Loucy (cell line): ENCODE measurements at regions not wholly inside any gene's neighbourhood (a gene's known extent, or its start where the extent isn't known, plus 50 kb on each side); places are given as distances from the start of the nearest gene placed in this dataset.

ENCODE experiments used
- H2AFZ ChIP-seq: fragments of 200-600 bp; sonication (generic); 2 replicates; pipeline ENCODE4 v1.6.0; 2016; ENCODE audit warnings: antibody characterized with exemption, mild to moderate bottlenecking, low read length, moderate library complexity
- H3F3A ChIP-seq: fragments of 200-600 bp; 2 replicates; pipeline ENCODE4 v1.6.0; 2016; ENCODE audit warnings: antibody characterized with exemption, low read depth, mild to moderate bottlenecking
- H3K27me3 ChIP-seq: fragments of 200-600 bp; sonication (generic); 2 replicates; pipeline ENCODE4 v1.6.1; 2014; ENCODE audit warnings: low read length, mild to moderate bottlenecking; ENCODE audit not compliant: insufficient read depth, poor library complexity, severe bottlenecking
- H3K36me3 ChIP-seq: fragments of 200-600 bp; sonication (generic); 2 replicates; pipeline ENCODE4 v1.6.1; 2016; ENCODE audit warnings: low read length; ENCODE audit not compliant: insufficient read depth
- H3K4me1 ChIP-seq: fragments of 200-600 bp; sonication (generic); 2 replicates; pipeline ENCODE4 v1.5.1; 2014; ENCODE audit warnings: low read length, mild to moderate bottlenecking; ENCODE audit not compliant: insufficient read depth, poor library complexity, severe bottlenecking
- H3K4me2 ChIP-seq: fragments of 200-600 bp; sonication (generic); 2 replicates; pipeline ENCODE4 v1.6.0; 2014; ENCODE audit warnings: antibody characterized with exemption, low read length, low read depth, mild to moderate bottlenecking; ENCODE audit not compliant: poor library complexity, severe bottlenecking
- H3K4me3 ChIP-seq: fragments of 200-600 bp; sonication (generic); 2 replicates; pipeline ENCODE4 v1.5.1; 2014; ENCODE audit warnings: low read length, mild to moderate bottlenecking, mixed read lengths; ENCODE audit not compliant: poor library complexity, severe bottlenecking
- H3K79me2 ChIP-seq: fragments of 200-600 bp; sonication (generic); 2 replicates; pipeline ENCODE4 v1.6.1; 2014; ENCODE audit warnings: low read length; ENCODE audit not compliant: insufficient read depth
- H3K9ac ChIP-seq: fragments of 200-600 bp; sonication (generic); 2 replicates; pipeline ENCODE4 v1.6.0; 2014; ENCODE audit warnings: mild to moderate bottlenecking, low read depth, low read length, moderate library complexity; ENCODE audit not compliant: poor library complexity, severe bottlenecking
- H3K9me2 ChIP-seq: fragments of 200-600 bp; sonication (generic); replicated peaks from 2 replicates; pipeline ENCODE4 v1.6.1; 2016; ENCODE audit warnings: low read depth, low read length, mixed read lengths
- H3K9me3 ChIP-seq: fragments of 200-600 bp; sonication (generic); 2 replicates; pipeline ENCODE4 v1.6.1; 2014; ENCODE audit warnings: mild to moderate bottlenecking, antibody characterized with exemption, low read length, low read depth; ENCODE audit not compliant: insufficient read depth
- H4K20me1 ChIP-seq: fragments of 200-600 bp; sonication (generic); 2 replicates; pipeline ENCODE4 v1.6.0; 2014; ENCODE audit warnings: antibody characterized with exemption, low read length, mild to moderate bottlenecking; ENCODE audit not compliant: insufficient read depth, poor library complexity, severe bottlenecking
- EZH2phosphoT487 ChIP-seq: fragments of 200-600 bp; IDR thresholded peaks from 2 replicates; pipeline ENCODE4 v1.6.1; 2018; ENCODE audit warnings: antibody characterized with exemption, mild to moderate bottlenecking, moderate library complexity, borderline replicate concordance
- TF ChIP-seq, protein P1 (sequence below): fragments of 200-600 bp; sonication (generic); conservative IDR thresholded peaks from 2 replicates; pipeline ENCODE4 v1.5.1; 2014; ENCODE audit warnings: mild to moderate bottlenecking, antibody characterized with exemption, low read length

DNA sequence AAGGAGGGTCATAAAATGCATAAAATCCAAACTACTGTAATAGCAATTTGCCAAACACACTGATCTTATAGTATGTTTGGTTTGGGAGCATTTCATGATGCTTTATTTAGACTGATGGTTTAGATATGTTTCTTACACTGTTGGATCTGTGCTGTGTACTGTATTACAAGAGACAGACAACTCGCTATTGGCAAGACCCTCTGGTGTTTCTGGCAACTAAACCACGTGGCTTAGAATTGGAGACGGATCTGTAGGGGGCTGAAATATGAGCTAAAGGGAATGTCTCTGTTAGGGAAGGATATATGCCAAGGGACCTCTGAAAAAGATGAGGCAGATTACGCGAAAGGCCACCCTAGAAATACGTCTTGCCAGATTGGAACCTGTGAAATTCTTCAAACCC lies 208.7 kb downstream of the BARX2 start:
- H2AFZ ChIP-seq: no peak overlapping the region
- no peak overlapping the region for H3K4me3 ChIP-seq
- H3K27me3 ChIP-seq: no peaks in the 10 kb centered on the region
- no peaks in the 10 kb centered on the region for H3K9me3 ChIP-seq
- no peak for TF ChIP-seq EZH2phosphoT487
- no peaks in the 10 kb centered on the region for H3K36me3 ChIP-seq
- H3K4me1 ChIP-seq: no peaks in the 10 kb centered on the region
- no peaks in the 10 kb centered on the region for H3F3A ChIP-seq
- no peaks in the 10 kb centered on the region for H4K20me1 ChIP-seq
- no peak overlapping the region for H3K9ac ChIP-seq
- H3K79me2 ChIP-seq: no peaks in the 10 kb centered on the region
- no peak overlapping the region for H3K4me2 ChIP-seq
- H3K9me2 ChIP-seq: no peaks in the 10 kb centered on the region

DNA sequence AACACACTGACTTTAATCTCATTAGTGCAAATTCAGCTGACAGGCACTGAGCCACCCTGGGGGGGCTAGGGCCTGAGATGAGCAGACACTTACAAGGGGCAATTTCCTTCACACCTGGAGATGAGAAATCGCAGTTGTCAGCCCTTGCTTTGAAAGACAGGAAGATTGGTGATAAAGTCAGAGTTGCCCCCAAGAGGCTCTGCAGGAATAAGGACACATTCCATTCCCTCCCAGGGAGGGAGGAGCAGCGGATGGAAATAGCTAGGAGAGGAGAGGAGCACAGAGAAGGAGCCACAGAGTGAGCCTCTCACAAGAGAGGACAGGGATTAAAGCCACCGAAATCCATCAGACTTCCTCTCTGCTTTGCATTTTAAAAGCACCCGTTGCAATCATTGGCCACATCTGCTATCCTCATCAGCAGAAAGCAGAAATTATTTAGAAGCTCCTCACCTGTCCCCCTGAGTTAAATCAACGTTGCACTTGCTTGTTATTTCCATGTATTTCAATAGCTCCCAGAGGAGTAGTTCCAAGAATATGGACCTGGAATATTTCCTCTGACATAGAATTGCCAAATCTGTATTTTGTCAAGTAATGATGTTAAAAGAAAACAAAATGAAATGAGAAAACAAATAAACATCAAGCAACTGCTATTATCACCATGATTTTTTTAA lies 213.7 kb downstream of the BARX2 start:
- Histone ChIP-seq H3K9me2 (no peaks in the 10 kb centered on the region), H3K79me2 (no peaks in the 10 kb centered on the region), H3K27me3 (no peaks in the 10 kb centered on the region), H3K4me1 (no peaks in the 10 kb centered on the region), H3K4me2 (no peak overlapping the region), H4K20me1 (no peaks in the 10 kb centered on the region), H3K4me3 (no peak overlapping the region), H2AFZ (no peak overlapping the region), H3K9me3 (no peaks in the 10 kb centered on the region), H3F3A (no peaks in the 10 kb centered on the region), H3K9ac (no peak overlapping the region), H3K36me3 (no peaks in the 10 kb centered on the region)
- no peak for TF ChIP-seq EZH2phosphoT487
- TF ChIP-seq, protein P1, sequence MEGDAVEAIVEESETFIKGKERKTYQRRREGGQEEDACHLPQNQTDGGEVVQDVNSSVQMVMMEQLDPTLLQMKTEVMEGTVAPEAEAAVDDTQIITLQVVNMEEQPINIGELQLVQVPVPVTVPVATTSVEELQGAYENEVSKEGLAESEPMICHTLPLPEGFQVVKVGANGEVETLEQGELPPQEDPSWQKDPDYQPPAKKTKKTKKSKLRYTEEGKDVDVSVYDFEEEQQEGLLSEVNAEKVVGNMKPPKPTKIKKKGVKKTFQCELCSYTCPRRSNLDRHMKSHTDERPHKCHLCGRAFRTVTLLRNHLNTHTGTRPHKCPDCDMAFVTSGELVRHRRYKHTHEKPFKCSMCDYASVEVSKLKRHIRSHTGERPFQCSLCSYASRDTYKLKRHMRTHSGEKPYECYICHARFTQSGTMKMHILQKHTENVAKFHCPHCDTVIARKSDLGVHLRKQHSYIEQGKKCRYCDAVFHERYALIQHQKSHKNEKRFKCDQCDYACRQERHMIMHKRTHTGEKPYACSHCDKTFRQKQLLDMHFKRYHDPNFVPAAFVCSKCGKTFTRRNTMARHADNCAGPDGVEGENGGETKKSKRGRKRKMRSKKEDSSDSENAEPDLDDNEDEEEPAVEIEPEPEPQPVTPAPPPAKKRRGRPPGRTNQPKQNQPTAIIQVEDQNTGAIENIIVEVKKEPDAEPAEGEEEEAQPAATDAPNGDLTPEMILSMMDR: no peak

DNA sequence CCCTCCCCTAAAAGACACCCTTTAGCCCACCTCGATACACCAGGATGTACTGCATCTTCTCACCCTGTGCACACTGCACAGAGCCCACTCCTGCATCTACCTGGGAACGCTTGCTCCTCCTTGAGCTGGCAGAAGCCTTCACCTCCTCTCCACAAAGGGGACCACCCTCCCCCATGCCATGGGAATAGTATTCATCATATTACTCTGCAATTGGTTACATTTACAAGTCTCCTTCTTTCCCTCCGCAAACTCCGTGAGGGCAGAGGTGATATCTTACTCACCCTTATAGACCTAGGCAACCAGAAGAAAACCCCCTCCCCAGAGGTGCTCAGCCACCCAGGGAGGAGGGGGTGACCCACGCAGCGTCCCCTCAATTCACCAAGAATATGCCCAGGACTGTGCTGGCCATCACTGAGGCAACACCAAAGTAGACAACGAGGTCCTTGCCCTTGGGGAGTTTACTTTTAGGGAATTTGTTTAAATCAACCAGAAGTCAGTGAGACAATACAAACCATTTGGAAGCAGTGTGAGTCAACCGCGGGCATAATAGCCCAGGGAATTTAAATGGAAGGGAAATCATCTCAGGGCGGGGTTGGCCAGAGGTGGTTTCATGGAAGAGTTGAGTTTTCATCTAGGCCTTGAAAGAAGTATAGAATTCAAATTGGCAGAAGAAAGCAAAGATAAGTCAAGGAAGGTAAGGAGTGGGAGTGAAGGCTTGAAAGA lies 214.5 kb downstream of the BARX2 start:
- H2AFZ ChIP-seq: no peak overlapping the region

DNA sequence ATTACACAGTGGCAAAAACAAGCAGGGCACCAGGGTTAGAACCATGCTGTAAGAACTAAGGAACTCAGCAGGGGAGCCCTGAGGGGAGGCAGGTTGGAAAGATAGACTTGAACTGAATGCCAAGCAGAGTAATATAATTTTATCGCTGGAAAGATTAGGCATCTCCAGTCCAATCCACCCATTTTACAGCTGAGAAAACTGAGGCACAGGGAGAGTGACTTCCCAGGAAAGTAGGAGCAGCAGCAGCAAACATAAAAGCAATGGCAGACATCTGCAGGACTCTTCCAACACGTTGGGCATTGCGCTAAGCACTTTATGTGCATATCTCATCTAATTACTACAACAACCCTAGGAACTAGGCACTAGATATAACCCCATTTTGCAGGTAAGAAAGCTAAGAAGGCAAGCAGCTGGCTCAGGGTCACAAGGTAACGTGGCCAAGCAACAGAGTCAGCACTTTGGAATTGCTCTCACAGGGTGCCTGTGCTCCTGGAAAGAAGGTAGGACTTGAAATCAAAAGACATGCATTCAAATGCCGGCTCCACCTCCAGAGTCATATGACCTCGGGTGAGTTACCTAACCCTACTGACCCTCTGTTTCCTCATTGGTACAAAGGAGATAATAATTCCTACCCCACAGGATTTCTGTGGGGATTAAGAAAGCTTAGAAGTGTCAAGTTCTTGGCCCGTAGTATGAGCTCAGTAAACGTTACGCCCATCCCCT lies 215.3 kb downstream of the BARX2 start:
- Histone ChIP-seq H2AFZ (no peak overlapping the region), H3K9ac (no peak overlapping the region), H3K4me1 (no peaks in the 10 kb centered on the region), H3K9me2 (no peaks in the 10 kb centered on the region), H3K4me2 (no peak overlapping the region), H3K9me3 (no peaks in the 10 kb centered on the region), H3K36me3 (no peaks in the 10 kb centered on the region), H3F3A (no peaks in the 10 kb centered on the region), H3K27me3 (no peaks in the 10 kb centered on the region), H3K4me3 (no peak overlapping the region), H4K20me1 (no peaks in the 10 kb centered on the region), H3K79me2 (no peaks in the 10 kb centered on the region)
- TF ChIP-seq, protein P1: no peak
- no peak for TF ChIP-seq EZH2phosphoT487

More for the DNA sequence above, 214.5 kb downstream of the BARX2 start:
- H3K4me2 ChIP-seq: no peak overlapping the region
- H3K9me2 ChIP-seq: no peaks in the 10 kb centered on the region
- no peak for TF ChIP-seq EZH2phosphoT487
- H3K4me1 ChIP-seq: no peaks in the 10 kb centered on the region
- H3F3A ChIP-seq: no peaks in the 10 kb centered on the region
- no peaks in the 10 kb centered on the region for H3K27me3 ChIP-seq
- H3K79me2 ChIP-seq: no peaks in the 10 kb centered on the region
- H3K9ac ChIP-seq: no peak overlapping the region
- no peaks in the 10 kb centered on the region for H3K36me3 ChIP-seq
- no peaks in the 10 kb centered on the region for H4K20me1 ChIP-seq
- no peak overlapping the region for H3K4me3 ChIP-seq
- H3K9me3 ChIP-seq: no peaks in the 10 kb centered on the region
